Neuronal stem cell (in vitro differentiated cells): ENCODE measurements at regions not wholly inside any gene's neighbourhood (a gene's known extent, or its start where the extent isn't known, plus 50 kb on each side); places are given as distances from the start of the nearest gene placed in this dataset.

ENCODE experiments used
- DNase-seq: peaks from one replicate; pipeline ENCODE4 v3.0.0-alpha.2; 2013; ENCODE audit warnings: low spot score
- H2AFZ ChIP-seq: one replicate; pipeline ENCODE4 v1.6.1; 2013; ENCODE audit warnings: mild to moderate bottlenecking, low read length, inconsistent platforms
- H2AK5ac ChIP-seq: 2 replicates; pipeline ENCODE4 v1.6.1; 2013; ENCODE audit warnings: low read depth, mild to moderate bottlenecking, inconsistent platforms, low read length, moderate library complexity, mixed read lengths
- H2BK120ac ChIP-seq: 2 replicates; pipeline ENCODE4 v1.6.1; 2013; ENCODE audit warnings: low read depth, mild to moderate bottlenecking, inconsistent platforms, low read length, moderate library complexity, mixed read lengths
- H2BK12ac ChIP-seq: one replicate; pipeline ENCODE4 v1.6.1; 2013; ENCODE audit warnings: low read length, inconsistent platforms
- H2BK15ac ChIP-seq: 2 replicates; pipeline ENCODE4 v1.6.1; 2013; ENCODE audit warnings: mild to moderate bottlenecking, low read length, inconsistent platforms, mixed read lengths
- H2BK5ac ChIP-seq: one replicate; pipeline ENCODE4 v1.6.1; 2013; ENCODE audit warnings: inconsistent platforms, mild to moderate bottlenecking, low read length, moderate library complexity
- H3K14ac ChIP-seq: one replicate; pipeline ENCODE4 v1.6.1; 2013; ENCODE audit warnings: low read length, inconsistent platforms
- H3K18ac ChIP-seq: 2 replicates; pipeline ENCODE4 v1.6.1; 2013; ENCODE audit warnings: low read length, inconsistent platforms
- H3K23ac ChIP-seq: 2 replicates; pipeline ENCODE4 v1.6.1; 2013; ENCODE audit warnings: low read depth, mild to moderate bottlenecking, mixed read lengths, low read length, inconsistent platforms; ENCODE audit not compliant: poor library complexity
- H3K27ac ChIP-seq: replicated peaks from 3 replicates; pipeline ENCODE4 v1.5.1; 2013; ENCODE audit warnings: low read length, inconsistent platforms
- H3K27me3 ChIP-seq, 3 experiments: 2 replicates each; pipeline ENCODE4 v1.6.1; 2013; ENCODE audit warnings: low read length in 3 of 3, mild to moderate bottlenecking in 2 of 3, inconsistent platforms in 1 of 3, low read depth in 1 of 3, mixed read lengths in 1 of 3, moderate library complexity in 1 of 3; ENCODE audit not compliant: control insufficient read depth in 3 of 3, insufficient read depth in 3 of 3
- H3K36me3 ChIP-seq, 2 donors: replicated peaks in 1 of 2; 2 replicates each; pipeline ENCODE4 v1.6.1; 2013; ENCODE audit warnings: low read length in 2 of 2; ENCODE audit not compliant: control insufficient read depth in 2 of 2, insufficient read depth in 2 of 2
- H3K4ac ChIP-seq: 2 replicates; pipeline ENCODE4 v1.6.1; 2013; ENCODE audit warnings: inconsistent platforms, mild to moderate bottlenecking, low read length, moderate library complexity
- H3K4me1 ChIP-seq, 2 donors: 1 replicate in 1 of 2; 2 replicates in 1 of 2; pipeline ENCODE4 v1.6.1; 2013; ENCODE audit warnings: low read length in 2 of 2, low read depth in 1 of 2; ENCODE audit not compliant: control insufficient read depth in 2 of 2, insufficient read depth in 1 of 2
- H3K4me2 ChIP-seq: one replicate; pipeline ENCODE4 v1.6.1; 2013; ENCODE audit warnings: mild to moderate bottlenecking, low read length, inconsistent platforms; ENCODE audit not compliant: insufficient read depth, poor library complexity, severe bottlenecking
- H3K4me3 ChIP-seq, 2 donors: 2 replicates each; pipeline ENCODE4 v1.5.1; 2013; ENCODE audit warnings: low read length in 2 of 2, mild to moderate bottlenecking in 2 of 2, inconsistent platforms in 1 of 2, moderate library complexity in 1 of 2
- H3K79me1 ChIP-seq: one replicate; pipeline ENCODE4 v1.6.1; 2013; ENCODE audit warnings: low read depth, mild to moderate bottlenecking, inconsistent platforms, low read length, moderate library complexity
- H3K9ac ChIP-seq: one replicate; pipeline ENCODE4 v1.6.1; 2013; ENCODE audit warnings: mild to moderate bottlenecking, low read depth, low read length, inconsistent platforms; ENCODE audit not compliant: poor library complexity
- H3K9me3 ChIP-seq, 2 donors: replicated peaks in 1 of 2; 2 replicates each; pipeline versions ENCODE3 to v1.6.1; 2013; ENCODE audit warnings: low read length in 2 of 2, mild to moderate bottlenecking in 2 of 2, inconsistent platforms in 1 of 2, low read depth in 1 of 2, mixed read lengths in 1 of 2, moderate library complexity in 1 of 2; ENCODE audit not compliant: control insufficient read depth in 2 of 2, insufficient read depth in 1 of 2
- H4K8ac ChIP-seq: one replicate; pipeline ENCODE4 v1.6.1; 2013; ENCODE audit warnings: low read depth, mild to moderate bottlenecking, inconsistent platforms, low read length, moderate library complexity
- H4K91ac ChIP-seq: one replicate; pipeline ENCODE4 v1.6.1; 2013; ENCODE audit warnings: low read length, low read depth, mild to moderate bottlenecking, inconsistent platforms; ENCODE audit not compliant: poor library complexity
- WGBS, 2 donors: extraction: QIAGEN DNeasy Blood & Tissue Kit; methylation state at CpG; one replicate each; pipeline ENCODE4 v1.1.7; 2013; ENCODE audit warnings: missing lambda C conversion rate in 2 of 2, mixed read lengths in 1 of 2; ENCODE audit not compliant: insufficient read length in 2 of 2, insufficient replicate concordance in 1 of 2; ENCODE audit errors: extremely low coverage in 2 of 2; 5-methylcytosine and 5-hydroxymethylcytosine counted together

GRCh38 chr13:85662186-85662585, 137.0 kb downstream of the SLITRK6 start:
- Histone ChIP-seq H3K9ac (no peak overlapping the region), H3K18ac (no peak overlapping the region), H2BK15ac (no peak overlapping the region), H2AFZ (no peak overlapping the region), H2BK12ac (no peak overlapping the region), H3K4ac (no peak overlapping the region), H3K14ac (no peak overlapping the region), H2AK5ac (no peak overlapping the region), H3K4me3 (no peak overlapping the region), H3K36me3 (no peaks in the 10 kb centered on the region), H3K79me1 (no peaks in the 10 kb centered on the region), H3K27ac (no peak overlapping the region), H3K27me3 (no peaks in the 10 kb centered on the region), H3K9me3 (no peaks in the 10 kb centered on the region), H2BK120ac (no peak overlapping the region), H3K23ac (no peak overlapping the region), H3K4me1 (no peaks in the 10 kb centered on the region), H2BK5ac (no peak overlapping the region), H4K91ac (no peak overlapping the region), H3K4me2 (no peak overlapping the region), H4K8ac (no peak overlapping the region)
- no peak for DNase-seq

DNA sequence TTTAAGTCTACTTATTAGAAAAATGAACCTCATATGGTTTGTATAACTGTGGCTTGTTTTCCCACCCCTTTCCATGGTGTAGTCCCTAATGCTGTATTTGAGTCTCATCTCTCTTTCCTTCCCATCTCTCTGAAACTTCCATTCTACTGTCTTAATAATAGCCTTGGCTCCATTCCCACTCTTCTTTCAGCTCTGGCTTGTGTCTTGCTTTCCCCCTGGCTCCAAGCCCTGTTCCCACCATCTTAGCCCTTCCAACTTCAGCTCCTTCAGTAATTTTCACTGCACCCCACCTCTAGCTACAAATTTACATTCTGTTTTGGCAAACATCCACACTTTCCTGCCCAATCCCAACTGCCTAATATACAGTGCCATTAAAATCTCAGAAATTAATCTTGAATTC, 137.5 kb downstream of the SLITRK6 start:
- no peak overlapping the region for H3K18ac ChIP-seq
- DNase-seq = no peak

DNA sequence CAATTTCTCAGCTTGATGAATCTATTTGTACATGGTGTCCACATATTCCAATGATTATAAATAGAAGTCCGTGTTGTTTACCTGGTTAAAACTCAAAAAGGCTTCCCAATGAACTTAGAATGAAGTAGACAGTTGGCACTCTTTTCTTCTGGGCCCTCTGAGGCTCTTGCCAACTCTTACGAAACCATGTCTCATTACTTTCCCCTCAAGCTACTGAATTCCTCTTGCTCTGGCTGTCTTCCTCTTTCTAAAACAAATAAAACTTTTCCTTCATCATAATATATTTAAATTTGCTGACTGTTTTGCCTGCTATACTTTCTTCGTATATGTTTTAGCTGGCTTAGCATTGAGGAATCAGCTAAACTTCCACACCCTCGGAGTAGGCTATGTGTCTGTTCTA, 139.7 kb downstream of the SLITRK6 start:
- Histone ChIP-seq H3K9me3 (no peaks in the 10 kb centered on the region), H2BK5ac (no peak overlapping the region), H3K23ac (no peak overlapping the region), H2BK12ac (no peak overlapping the region), H4K8ac (no peak overlapping the region), H3K4me3 (no peak overlapping the region), H2AFZ (no peak overlapping the region), H3K4me1 (no peaks in the 10 kb centered on the region), H4K91ac (no peak overlapping the region), H3K27ac (no peak overlapping the region), H3K36me3 (no peaks in the 10 kb centered on the region), H3K27me3 (no peaks in the 10 kb centered on the region), H3K79me1 (no peaks in the 10 kb centered on the region), H3K4me2 (no peak overlapping the region), H2BK120ac (no peak overlapping the region), H2AK5ac (no peak overlapping the region), H3K9ac (no peak overlapping the region), H3K14ac (no peak overlapping the region), H3K18ac (no peak overlapping the region), H3K4ac (no peak overlapping the region), H2BK15ac (no peak overlapping the region)
- WGBS, 2 donors = no CpG with 5 or more reads among the region's 4 CpGs
- no peak for DNase-seq

More for the DNA sequence above, 137.5 kb downstream of the SLITRK6 start:
- no peaks in the 10 kb centered on the region for H3K36me3 ChIP-seq
- no peak overlapping the region for H4K91ac ChIP-seq
- no peak overlapping the region for H2BK5ac ChIP-seq
- H2BK15ac ChIP-seq = no peak overlapping the region
- no peak overlapping the region for H2BK120ac ChIP-seq
- no peaks in the 10 kb centered on the region for H3K79me1 ChIP-seq
- H3K4me1 ChIP-seq = no peaks in the 10 kb centered on the region
- no peak overlapping the region for H2AFZ ChIP-seq
- H4K8ac ChIP-seq = peak overlapping the region; percentile 43
- no peak overlapping the region for H2BK12ac ChIP-seq
- no peaks in the 10 kb centered on the region for H3K9me3 ChIP-seq
- no peak overlapping the region for H3K4me3 ChIP-seq
- no peak overlapping the region for H3K23ac ChIP-seq
- no peak overlapping the region for H3K4ac ChIP-seq
- no peaks in the 10 kb centered on the region for H3K27me3 ChIP-seq
- no peak overlapping the region for H3K14ac ChIP-seq
- no peak overlapping the region for H3K27ac ChIP-seq
- no peak overlapping the region for H2AK5ac ChIP-seq
- no peak overlapping the region for H3K4me2 ChIP-seq
- no peak overlapping the region for H3K9ac ChIP-seq

DNA sequence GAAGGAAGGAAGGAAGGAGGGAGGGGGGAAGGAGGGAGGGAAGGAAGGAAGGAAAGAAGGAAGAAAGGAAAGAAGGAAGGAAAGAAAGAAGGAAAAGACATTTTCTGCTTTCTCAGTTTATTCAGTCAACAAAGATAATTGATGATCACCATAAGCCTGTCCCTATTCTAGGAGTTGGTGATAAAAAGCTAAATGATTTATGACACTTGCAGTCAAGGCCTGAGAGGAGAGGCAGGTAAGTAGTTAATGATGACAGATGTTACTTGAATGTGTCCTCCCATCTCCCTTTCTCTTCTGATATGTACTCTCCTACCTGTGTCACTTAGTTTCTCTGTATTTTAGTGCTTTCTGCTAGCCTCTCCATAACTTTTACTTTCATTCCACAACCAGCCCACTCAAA, 141.3 kb downstream of the SLITRK6 start:
- no peak overlapping the region for H2BK12ac ChIP-seq
- H2AFZ ChIP-seq = no peak overlapping the region

More for the DNA sequence above, 141.3 kb downstream of the SLITRK6 start:
- Histone ChIP-seq H3K9ac (no peak overlapping the region), H3K4me1 (no peaks in the 10 kb centered on the region), H3K36me3 (no peaks in the 10 kb centered on the region), H2BK15ac (no peak overlapping the region), H2BK120ac (no peak overlapping the region), H3K79me1 (no peaks in the 10 kb centered on the region), H3K27me3 (no peaks in the 10 kb centered on the region), H3K18ac (no peak overlapping the region), H4K8ac (no peak overlapping the region), H3K27ac (no peak overlapping the region), H3K4me3 (no peak overlapping the region), H3K23ac (no peak overlapping the region), H3K4ac (no peak overlapping the region), H2BK5ac (no peak overlapping the region), H4K91ac (no peak overlapping the region), H2AK5ac (no peak overlapping the region), H3K14ac (no peak overlapping the region), H3K9me3 (no peaks in the 10 kb centered on the region), H3K4me2 (no peak overlapping the region)
- DNase-seq = no peak
